Testis (tissue), 2 donors: ENCODE measurements at regions not wholly inside any gene's neighbourhood (a gene's known extent, or its start where the extent isn't known, plus 50 kb on each side); places are given as distances from the start of the nearest gene placed in this dataset.
A peak's percentile ranks its signal among the peaks of the same experiment; 100 is the strongest.

Source experiments
- DNase-seq: peaks from one replicate; pipeline ENCODE4 v3.0.0-alpha.2; 2019
- H3K27ac ChIP-seq, 2 donors: fragments of 200-600 bp; sonication (generic); one replicate each; pipeline ENCODE4 v1.5.1; 2019
- H3K27me3 ChIP-seq: fragments of 200-600 bp; sonication (generic); one replicate; pipeline ENCODE4 v1.5.1; 2019
- H3K36me3 ChIP-seq: fragments of 200-600 bp; sonication (generic); one replicate; pipeline ENCODE4 v1.5.1; 2017; ENCODE audit warnings: low read depth; ENCODE audit errors: missing control alignments
- H3K4me1 ChIP-seq: fragments of 200-600 bp; sonication (generic); one replicate; pipeline ENCODE4 v1.5.1; 2019
- H3K4me3 ChIP-seq, 2 donors: fragments of 200-600 bp; sonication (generic); one replicate each; pipeline ENCODE4 v1.5.1; 2017 to 2019
- H3K9me3 ChIP-seq: fragments of 200-600 bp; sonication (generic); one replicate; pipeline ENCODE4 v1.5.1; 2017
- CTCF ChIP-seq, 3 experiments: fragments of 450-650 bp in 2 of 3; fragments of 200-600 bp in 1 of 3; sonication (generic) in 1 of 3; IDR thresholded peaks; one replicate each; pipeline ENCODE4 v1.5.1; 2016 to 2019; ENCODE audit warnings: antibody characterized with exemption in 3 of 3, mild to moderate bottlenecking in 2 of 3, moderate library complexity in 1 of 3
- POLR2A ChIP-seq: fragments of 450-650 bp; IDR thresholded peaks from one replicate; pipeline ENCODE4 v1.6.1; 2017; ENCODE audit warnings: antibody characterized with exemption, mild to moderate bottlenecking, moderate library complexity
- WGBS, 2 donors: methylation state at CpG; one replicate each; pipeline ENCODE4 v1.1.5; 2018; 5-methylcytosine and 5-hydroxymethylcytosine counted together
- intact Hi-C: fragments of 100-400 bp; cut with DNase I; formaldehyde crosslinking; loops from one replicate; pipeline ENCODE4 v1.15.1; 2023; ENCODE audit warnings: low total_unique reads

GRCh38 chr17:79560527-79560926, 50.3 kb downstream of the RBFOX3 start:
- H3K4me1 ChIP-seq: no peaks in the 10 kb centered on the region
- intact Hi-C loops: no loop called here
- 90 to 91% methylated on average over 9 to 13 of the region's 13 CpGs for WGBS, 2 donors
- no peak for TF ChIP-seq CTCF (IDR thresholded peaks at IDR 0.05)
- no peak for TF ChIP-seq POLR2A
- H3K9me3 ChIP-seq: no peaks in the 10 kb centered on the region
- H3K27me3 ChIP-seq: no peaks in the 10 kb centered on the region
- no peak overlapping the region for H3K27ac ChIP-seq
- H3K4me3 ChIP-seq: no peak overlapping the region
- DNase-seq: no peak
- no peaks in the 10 kb centered on the region for H3K36me3 ChIP-seq

- H3K27ac ChIP-seq: no peak overlapping the region
Observed at GRCh38 chr17:79559111-79559887, 51.6 kb downstream of the RBFOX3 start.

DNA sequence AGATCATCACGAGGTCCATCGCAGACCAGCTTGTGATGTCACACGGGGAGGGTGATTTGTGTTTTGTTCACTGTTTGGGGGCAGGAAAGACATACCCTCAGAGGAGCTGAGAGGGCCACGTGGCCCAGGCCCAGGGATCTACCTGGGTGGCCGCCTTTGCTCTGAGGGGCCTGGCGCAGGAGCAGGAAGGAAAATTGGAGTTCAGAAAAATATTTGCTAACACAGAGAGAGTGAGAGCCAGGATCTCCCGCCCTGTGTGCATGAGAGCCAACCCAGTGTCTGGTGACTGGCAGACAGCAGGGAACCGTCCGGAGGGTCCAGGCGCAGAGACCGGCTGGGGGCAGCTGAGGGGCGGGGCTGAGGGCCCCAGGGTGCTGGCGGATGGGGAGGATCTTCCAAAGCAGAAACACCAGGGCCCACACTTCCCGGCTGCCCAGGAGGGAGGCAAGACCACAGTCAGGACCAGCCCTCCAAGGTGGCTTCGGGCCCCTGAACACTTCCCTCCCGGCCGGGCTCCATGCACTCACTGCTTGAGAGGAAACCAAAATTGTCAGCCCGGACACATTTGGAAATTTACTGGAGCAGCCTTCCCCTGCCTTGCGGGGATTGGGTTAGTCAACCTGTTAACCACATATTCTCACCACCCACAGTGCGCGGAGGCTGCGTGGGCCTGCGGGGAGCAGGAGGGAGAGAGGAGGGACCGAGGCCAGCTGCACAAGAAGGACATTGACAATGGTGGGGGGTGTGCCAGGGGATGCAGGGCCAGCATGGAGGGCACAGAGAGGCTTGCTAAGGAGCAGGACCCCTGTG, 52.6 kb downstream of the RBFOX3 start:
- H3K27me3 ChIP-seq: no peaks in the 10 kb centered on the region

More at GRCh38 chr17:79559111-79559887, 51.6 kb downstream of the RBFOX3 start:
- DNase-seq: no peak
- Histone ChIP-seq H3K27me3 (no peaks in the 10 kb centered on the region), H3K4me3 (no peak overlapping the region), H3K36me3 (no peaks in the 10 kb centered on the region), H3K9me3 (no peaks in the 10 kb centered on the region), H3K4me1 (no peaks in the 10 kb centered on the region)
- intact Hi-C loops: no loop called here
- no peak for TF ChIP-seq CTCF (IDR thresholded peaks at IDR 0.05)
- no peak for TF ChIP-seq POLR2A
- WGBS, 2 donors: 95 to 98% methylated on average over 2 of the region's 2 CpGs

DNA sequence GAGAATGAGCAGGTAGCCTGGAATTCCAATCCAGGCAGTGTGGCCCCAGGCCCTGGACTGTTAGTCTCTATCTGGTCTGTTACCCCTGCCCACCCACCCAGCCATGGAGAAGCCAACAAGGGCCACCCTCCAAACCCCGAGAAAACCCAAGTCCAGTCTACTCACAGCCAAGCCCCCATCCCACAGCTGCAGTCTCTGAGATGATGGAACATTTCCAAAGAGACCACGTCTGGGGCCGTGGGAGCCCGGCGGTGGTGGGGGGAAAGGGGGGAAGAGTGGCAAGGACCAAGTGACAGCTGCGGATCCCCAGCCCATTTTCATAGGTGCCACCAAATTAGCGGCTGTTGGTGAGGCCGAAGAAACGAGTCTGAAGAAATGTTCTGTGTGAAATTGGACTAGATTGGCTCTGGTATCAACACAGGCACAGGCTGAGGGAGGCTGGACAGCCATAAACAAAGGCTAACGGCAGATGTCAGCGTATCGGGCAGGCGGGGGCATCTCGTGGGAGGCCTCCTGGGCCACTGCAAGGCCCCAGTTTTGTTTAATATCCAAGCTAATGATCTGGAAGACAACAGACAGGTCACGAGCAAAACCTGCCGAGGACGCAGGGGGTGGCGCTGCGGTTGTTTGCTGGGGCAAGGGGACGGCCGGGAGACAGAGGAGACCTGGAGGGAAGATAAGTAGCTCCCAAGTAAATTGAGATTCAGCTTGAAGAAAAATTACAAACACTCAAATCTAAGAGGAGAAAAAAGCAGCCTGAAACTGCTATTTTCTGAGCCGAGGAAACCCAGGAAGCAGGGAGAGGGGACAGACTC, 53.4 kb downstream of the RBFOX3 start:
- Histone ChIP-seq H3K9me3 (no peaks in the 10 kb centered on the region), H3K4me3 (no peak overlapping the region), H3K27ac (peak overlapping the region; percentile 33 to 48), H3K36me3 (no peaks in the 10 kb centered on the region), H3K27me3 (no peaks in the 10 kb centered on the region), H3K4me1 (no peaks in the 10 kb centered on the region)
- 48 to 66% methylated on average over 18 to 22 of the region's 22 CpGs for WGBS, 2 donors
- TF ChIP-seq CTCF (IDR thresholded peaks at IDR 0.05) (no peak), POLR2A (no peak)
- DNase-seq: no peak
- intact Hi-C loops: no loop called here

More for the DNA sequence above, 52.6 kb downstream of the RBFOX3 start:
- no peaks in the 10 kb centered on the region for H3K36me3 ChIP-seq
- H3K4me1 ChIP-seq: no peaks in the 10 kb centered on the region
- H3K9me3 ChIP-seq: no peaks in the 10 kb centered on the region
- peak overlapping the region; percentile 33 to 48 for H3K27ac ChIP-seq
- TF ChIP-seq POLR2A (no peak), CTCF (IDR thresholded peaks at IDR 0.05) (no peak)
- 49 to 59% methylated on average over 13 to 24 of the region's 24 CpGs for WGBS, 2 donors
- intact Hi-C loops: no loop called here
- peak; percentile 17 for DNase-seq
- H3K4me3 ChIP-seq: no peak overlapping the region
